OCI-LY3 (cell line): ENCODE measurements at regions not wholly inside any gene's neighbourhood (a gene's known extent, or its start where the extent isn't known, plus 50 kb on each side); places are given as distances from the start of the nearest gene placed in this dataset.
A peak's percentile ranks its signal among the peaks of the same experiment; 100 is the strongest.

Experiments
- H2AFZ ChIP-seq: fragments of 200-600, 300-600 bp; shearing (Covaris generic); 2 replicates; pipeline ENCODE4 v1.6.0; 2014; ENCODE audit warnings: antibody characterized with exemption, low read depth, low read length
- H3K27ac ChIP-seq: fragments of 200-600, 300-600 bp; sonication (generic); 2 replicates; pipeline ENCODE4 v1.5.1; 2014; ENCODE audit warnings: mild to moderate bottlenecking, low read length, moderate library complexity, mixed read lengths
- H3K27me3 ChIP-seq: fragments of 200-600, 300-600 bp; sonication (generic); 2 replicates; pipeline ENCODE4 v1.6.1; 2014; ENCODE audit warnings: low read depth, low read length, mixed read lengths
- H3K36me3 ChIP-seq: fragments of 200-600, 300-600 bp; sonication (generic); replicated peaks from 2 replicates; pipeline ENCODE3; 2014; ENCODE audit warnings: low read depth, low read length, mixed read lengths
- H3K4me1 ChIP-seq: fragments of 300-600, 200-600 bp; sonication (generic); 2 replicates; pipeline ENCODE4 v1.6.1; 2014; ENCODE audit warnings: low read length, mixed read lengths
- H3K4me2 ChIP-seq: fragments of 200-600, 300-600 bp; sonication (generic); 2 replicates; pipeline ENCODE4 v1.6.1; 2014; ENCODE audit warnings: low read length, mixed read lengths
- H3K4me3 ChIP-seq: fragments of 300-600, 200-600 bp; sonication (generic); 2 replicates; pipeline ENCODE4 v1.5.1; 2014; ENCODE audit warnings: antibody characterized with exemption, mild to moderate bottlenecking, low read length, moderate library complexity
- H3K79me2 ChIP-seq: fragments of 300-600, 200-600 bp; shearing (Covaris generic); 2 replicates; pipeline ENCODE4 v1.6.1; 2014; ENCODE audit warnings: mild to moderate bottlenecking, low read length, mixed read lengths
- H3K9ac ChIP-seq: fragments of 300-600, 200-600 bp; shearing (Covaris generic); 2 replicates; pipeline ENCODE4 v1.6.0; 2014; ENCODE audit warnings: mild to moderate bottlenecking, low read length, moderate library complexity
- H3K9me3 ChIP-seq: fragments of 200-600, 300-600 bp; shearing (Covaris generic); 2 replicates; pipeline ENCODE4 v1.6.1; 2014; ENCODE audit warnings: low read length, mixed read lengths; ENCODE audit not compliant: insufficient read depth
- H4K20me1 ChIP-seq: fragments of 200-600, 300-600 bp; sonication (generic); 2 replicates; pipeline ENCODE4 v1.6.1; 2016; ENCODE audit warnings: low read length, mixed read lengths; ENCODE audit not compliant: insufficient read depth
- CTCF ChIP-seq: fragments of 200-600, 300-600 bp; sonication (generic); IDR thresholded peaks from 2 replicates; pipeline ENCODE4 v1.5.1; 2014; ENCODE audit warnings: antibody characterized with exemption, low read length, low read depth
- EZH2phosphoT487 ChIP-seq: fragments of 200-600 bp; shearing (Covaris generic); IDR thresholded peaks from 2 replicates; pipeline ENCODE4 v1.6.1; 2018; ENCODE audit warnings: antibody characterized with exemption, mixed run types, low read depth

GRCh38 chr4:45751877-45752530 lies 371.9 kb downstream of the GABRG1 start:
- Histone ChIP-seq H3K9ac (no peak overlapping the region), H3K79me2 (no peaks in the 10 kb centered on the region), H3K36me3 (no peaks in the 10 kb centered on the region), H3K4me3 (no peak overlapping the region), H3K4me2 (no peak overlapping the region), H4K20me1 (no peaks in the 10 kb centered on the region), H3K4me1 (no peaks in the 10 kb centered on the region), H3K27ac (no peak overlapping the region), H3K9me3 (no peaks in the 10 kb centered on the region), H3K27me3 (no peaks in the 10 kb centered on the region), H2AFZ (no peak overlapping the region)
- TF ChIP-seq EZH2phosphoT487 (no peak), CTCF (no peak)

DNA sequence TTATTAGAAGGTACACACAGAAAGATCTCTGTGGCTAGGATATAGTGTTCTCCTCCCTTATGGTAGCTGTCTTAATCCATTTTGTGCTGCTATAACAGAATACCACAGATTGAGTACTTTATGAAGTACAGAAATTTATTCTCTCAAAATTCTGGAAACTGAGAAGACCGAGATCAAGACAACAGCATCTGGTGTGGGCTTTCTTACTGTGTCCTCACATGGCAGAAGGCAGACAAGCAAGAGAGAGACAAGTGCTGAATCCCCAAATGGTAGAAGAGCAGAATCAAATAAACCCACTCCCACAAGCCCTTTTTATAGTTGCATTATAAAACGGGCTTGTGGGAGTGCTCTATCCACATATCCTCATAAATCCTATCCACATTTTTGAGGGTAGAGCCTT lies 373.1 kb downstream of the GABRG1 start:
- H3K79me2 ChIP-seq, result no peaks in the 10 kb centered on the region
- H3K4me1 ChIP-seq, result no peaks in the 10 kb centered on the region
- TF ChIP-seq CTCF (no peak), EZH2phosphoT487 (no peak)
- no peak overlapping the region for H3K9ac ChIP-seq
- H3K27me3 ChIP-seq, result no peaks in the 10 kb centered on the region
- no peak overlapping the region for H3K4me3 ChIP-seq
- no peaks in the 10 kb centered on the region for H3K9me3 ChIP-seq
- H3K4me2 ChIP-seq, result no peak overlapping the region
- H2AFZ ChIP-seq, result no peak overlapping the region
- no peaks in the 10 kb centered on the region for H4K20me1 ChIP-seq
- no peaks in the 10 kb centered on the region for H3K36me3 ChIP-seq
- H3K27ac ChIP-seq, result no peak overlapping the region

- no peaks in the 10 kb centered on the region for H3K36me3 ChIP-seq
- H3K9ac ChIP-seq, result no peak overlapping the region
- H2AFZ ChIP-seq, result no peak overlapping the region
- no peak overlapping the region for H3K4me3 ChIP-seq
- H3K9me3 ChIP-seq, result no peaks in the 10 kb centered on the region
- TF ChIP-seq EZH2phosphoT487 (no peak), CTCF (no peak)
- H3K27ac ChIP-seq, result no peak overlapping the region
- no peaks in the 10 kb centered on the region for H3K27me3 ChIP-seq
- H3K4me1 ChIP-seq, result no peaks in the 10 kb centered on the region
- no peak overlapping the region for H3K4me2 ChIP-seq
- H4K20me1 ChIP-seq, result no peaks in the 10 kb centered on the region
- H3K79me2 ChIP-seq, result no peaks in the 10 kb centered on the region
These were observed 378.1 kb downstream of the GABRG1 start for GRCh38 chr4:45745741-45746140.

DNA sequence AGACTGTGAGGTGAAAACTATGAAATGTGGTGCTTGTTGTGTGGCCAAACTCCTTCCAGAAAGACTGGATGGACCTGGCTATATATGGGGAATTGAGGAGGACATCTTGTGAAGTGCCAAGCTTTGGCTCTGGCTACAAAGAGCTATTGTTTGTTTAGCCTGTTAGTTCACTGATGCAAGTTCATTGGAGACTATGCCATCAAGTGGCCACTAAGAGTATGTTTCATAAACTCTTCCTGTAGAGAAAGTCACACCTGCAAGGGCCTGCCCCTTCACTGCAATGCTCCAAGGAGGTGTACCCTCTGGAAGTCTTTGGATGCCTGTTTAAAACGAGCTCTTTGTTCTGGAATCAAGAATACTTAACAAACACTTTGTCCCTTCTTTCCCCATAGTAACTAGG lies 382.0 kb downstream of the GABRG1 start:
- H3K36me3 ChIP-seq, result no peaks in the 10 kb centered on the region
- no peak overlapping the region for H3K4me2 ChIP-seq
- H3K27me3 ChIP-seq, result no peaks in the 10 kb centered on the region
- H3K9ac ChIP-seq, result no peak overlapping the region
- no peaks in the 10 kb centered on the region for H3K79me2 ChIP-seq
- H4K20me1 ChIP-seq, result no peaks in the 10 kb centered on the region
- H3K27ac ChIP-seq, result no peak overlapping the region
- H3K9me3 ChIP-seq, result 0 out of 2 replicates have a peak, but pooled peaks cover 3% of the 10 kb centered on the region
- H2AFZ ChIP-seq, result no peak overlapping the region
- TF ChIP-seq EZH2phosphoT487 (no peak), CTCF (peak; percentile 35)
- H3K4me3 ChIP-seq, result no peak overlapping the region
- no peaks in the 10 kb centered on the region for H3K4me1 ChIP-seq
